ACHN (cell line): ENCODE measurements at regions not wholly inside any gene's neighbourhood (a gene's known extent, or its start where the extent isn't known, plus 50 kb on each side); places are given as distances from the start of the nearest gene placed in this dataset.

ENCODE experiments used
- DNase-seq: peaks from one replicate; pipeline ENCODE4 v3.0.0-alpha.2; 2015
- in situ Hi-C: cut with HindIII; loops from 2 replicates; pipeline ENCODE4 v1.10.0; 2017; ENCODE audit warnings: low sequenced_read_pairs, low pct_ligation_motif_present, low pct_unique_long_range_greater_than_20kb

GRCh38 chr6:21402368-21402767, 191.2 kb upstream of the SOX4 start:
- no peak for DNase-seq
- in situ Hi-C loops, result no loop called here

DNA sequence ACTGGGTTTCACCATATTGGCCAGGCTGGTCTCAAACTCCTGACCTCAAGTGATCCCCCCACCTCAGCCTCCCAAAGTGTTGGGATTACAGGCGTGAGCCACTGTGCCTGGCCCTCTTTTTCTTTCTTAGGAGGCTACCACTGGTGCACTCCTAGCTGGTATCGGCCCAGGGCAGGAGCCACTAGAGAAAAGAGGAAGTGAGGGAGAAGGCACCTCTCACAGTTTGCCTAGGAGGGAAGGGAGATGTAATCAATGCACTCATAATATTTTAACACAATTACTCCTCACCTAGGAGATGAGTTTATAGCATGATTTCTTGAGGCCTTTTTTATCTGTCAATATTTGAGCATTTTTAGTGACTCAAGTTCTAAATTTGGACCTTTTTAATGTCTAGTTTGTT, 189.0 kb upstream of the SOX4 start:
- DNase-seq, result no peak
- in situ Hi-C loops, result no loop called here

- no peak for DNase-seq
- in situ Hi-C loops, result no loop called here
These were observed 187.2 kb upstream of the SOX4 start for GRCh38 chr6:21406316-21406715.

GRCh38 chr6:21409231-21409630, 184.3 kb upstream of the SOX4 start:
- in situ Hi-C loops, result no loop called here
- DNase-seq, result no peak

DNA sequence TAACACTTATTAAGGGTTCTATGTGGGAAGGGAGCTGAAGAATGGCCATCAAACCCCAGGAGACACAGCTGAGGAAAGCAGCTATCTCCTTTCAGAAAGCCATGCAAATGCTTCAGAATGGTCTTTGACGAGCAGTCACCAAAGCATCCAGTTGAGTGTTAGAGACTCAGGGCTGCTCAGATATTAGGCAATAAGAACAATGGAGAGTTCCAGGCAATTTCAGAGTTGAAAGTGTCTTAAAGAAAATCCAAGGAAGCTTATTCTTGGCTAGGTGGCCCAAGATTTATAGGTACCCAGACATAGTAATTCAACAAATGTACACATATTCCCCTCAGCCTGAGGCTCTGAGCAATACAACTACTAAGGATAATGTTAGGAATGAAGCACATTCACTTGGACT, 180.1 kb upstream of the SOX4 start:
- DNase-seq, result no peak

GRCh38 chr6:21414065-21414464, 179.5 kb upstream of the SOX4 start:
- in situ Hi-C loops, result no loop called here
- DNase-seq, result no peak

More for the DNA sequence above, 180.1 kb upstream of the SOX4 start:
- in situ Hi-C loops, result no loop called here

GRCh38 chr6:21420146-21420878, 173.2 kb upstream of the SOX4 start:
- DNase-seq, result no peak
- in situ Hi-C loops, result no loop called here

- DNase-seq, result no peak
- in situ Hi-C loops, result no loop called here
These were observed 172.6 kb upstream of the SOX4 start for GRCh38 chr6:21420926-21421325.

GRCh38 chr6:21423106-21423854, 170.3 kb upstream of the SOX4 start:
- no peak for DNase-seq
- in situ Hi-C loops, result no loop called here

DNA sequence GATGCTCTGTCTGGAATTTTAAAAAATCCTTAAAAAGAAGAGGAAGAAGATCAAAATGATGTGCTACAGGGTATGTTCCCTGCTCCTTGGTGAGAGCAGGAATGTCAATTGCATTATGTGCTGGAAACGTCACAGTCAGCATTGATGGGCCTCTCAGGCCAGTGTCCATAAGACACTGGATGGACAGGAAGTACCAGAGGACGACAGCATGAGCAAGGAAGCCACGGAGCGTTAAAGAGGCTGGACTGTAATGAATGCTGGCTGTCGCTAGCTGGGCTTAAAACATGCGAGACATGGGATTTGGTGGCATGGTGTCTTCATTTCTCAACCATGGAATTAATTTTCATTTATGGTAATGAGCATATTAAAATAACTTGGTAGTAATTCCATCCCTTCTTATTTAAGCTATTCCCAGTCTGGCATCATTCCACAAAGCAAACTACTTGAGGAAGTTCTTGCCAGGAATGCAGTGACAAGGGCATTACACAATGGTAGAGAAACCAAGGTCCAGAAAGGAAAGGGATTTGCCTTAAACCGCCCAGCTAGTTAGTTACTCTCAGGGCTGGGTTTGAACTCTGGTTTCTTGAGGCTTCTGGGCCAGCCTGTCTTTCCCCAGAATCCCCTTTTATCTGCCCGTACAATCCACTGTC, 166.6 kb upstream of the SOX4 start:
- in situ Hi-C loops, result no loop called here

DNA sequence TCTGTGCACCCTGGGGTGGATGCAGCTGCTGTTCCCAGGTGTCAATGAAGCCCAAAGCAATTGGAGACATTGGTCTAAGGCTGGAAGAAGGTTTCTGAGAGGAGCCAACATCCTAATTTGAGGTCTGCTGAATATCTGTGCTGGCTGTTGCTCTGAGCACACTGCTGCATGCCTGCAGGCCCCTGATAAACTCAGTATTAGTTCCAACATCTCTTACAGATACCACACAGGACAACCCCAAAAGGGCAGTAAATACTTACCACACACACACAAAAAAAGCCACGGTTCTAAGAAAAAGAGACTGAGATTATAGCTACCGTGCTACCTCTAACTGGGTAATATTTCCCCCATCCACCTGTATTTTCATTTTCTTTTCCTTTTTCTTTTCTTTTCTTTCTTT, 164.3 kb upstream of the SOX4 start:
- in situ Hi-C loops, result no loop called here

More for the DNA sequence above, 166.6 kb upstream of the SOX4 start:
- DNase-seq, result no peak

DNA sequence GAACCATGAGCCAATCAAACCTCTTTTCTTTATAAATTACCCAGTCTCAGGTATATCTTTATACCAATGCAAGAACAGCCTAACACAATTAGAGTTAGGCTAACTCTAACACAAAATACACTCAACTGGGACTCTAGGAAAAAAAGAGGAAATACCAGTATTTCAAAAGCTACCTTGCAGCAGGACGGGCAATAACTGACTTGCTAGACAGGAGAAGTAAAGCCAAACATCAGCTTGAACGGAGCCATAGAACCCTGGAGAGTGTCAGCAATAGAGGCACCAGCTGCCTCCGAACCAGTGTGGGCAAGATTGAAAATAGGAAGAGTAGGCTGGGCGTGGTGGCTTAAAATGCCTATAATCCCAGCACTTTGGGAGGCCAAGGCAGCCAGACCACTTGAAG, 162.0 kb upstream of the SOX4 start:
- no peak for DNase-seq
- in situ Hi-C loops, result no loop called here

More for the DNA sequence above, 164.3 kb upstream of the SOX4 start:
- DNase-seq, result no peak

DNA sequence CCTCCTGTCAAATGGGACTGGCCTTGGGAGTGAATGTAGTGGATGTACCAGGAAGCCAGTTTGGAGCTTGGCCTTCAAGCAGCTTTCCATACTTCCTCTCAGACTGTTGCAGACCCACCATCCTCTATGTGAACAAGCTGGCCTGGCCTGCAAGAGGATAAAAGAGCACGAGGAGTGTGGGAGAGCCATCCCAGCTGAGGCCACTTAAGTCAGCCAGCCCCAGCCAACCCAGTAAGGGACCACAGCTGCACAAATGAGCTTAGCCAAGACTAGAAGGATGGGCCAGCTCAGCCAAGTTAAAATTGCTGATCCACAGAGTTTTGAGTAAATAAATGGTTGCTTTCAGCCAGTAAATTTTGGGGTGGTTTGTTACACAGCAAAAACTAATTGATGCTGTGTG, 156.9 kb upstream of the SOX4 start:
- in situ Hi-C loops, result no loop called here
- no peak for DNase-seq

DNA sequence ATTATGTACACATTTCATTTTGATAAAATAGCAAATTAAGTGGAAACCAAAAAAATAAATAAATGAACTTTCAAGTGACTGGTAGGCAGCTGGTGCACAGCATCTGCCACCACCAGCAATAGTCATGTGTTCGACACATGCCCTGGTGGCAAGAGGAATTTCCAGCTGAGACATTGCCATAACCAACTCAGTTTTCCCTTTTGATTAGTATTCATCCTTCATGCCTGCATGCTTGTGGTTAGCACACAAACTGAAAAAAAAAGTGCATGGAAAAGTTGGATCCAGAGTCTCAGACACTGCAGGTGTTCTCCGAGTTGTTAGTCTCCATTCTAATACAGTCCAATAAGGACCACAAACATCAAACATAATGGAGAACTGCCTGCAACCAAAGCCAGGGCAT, 156.0 kb upstream of the SOX4 start:
- in situ Hi-C loops, result no loop called here

DNA sequence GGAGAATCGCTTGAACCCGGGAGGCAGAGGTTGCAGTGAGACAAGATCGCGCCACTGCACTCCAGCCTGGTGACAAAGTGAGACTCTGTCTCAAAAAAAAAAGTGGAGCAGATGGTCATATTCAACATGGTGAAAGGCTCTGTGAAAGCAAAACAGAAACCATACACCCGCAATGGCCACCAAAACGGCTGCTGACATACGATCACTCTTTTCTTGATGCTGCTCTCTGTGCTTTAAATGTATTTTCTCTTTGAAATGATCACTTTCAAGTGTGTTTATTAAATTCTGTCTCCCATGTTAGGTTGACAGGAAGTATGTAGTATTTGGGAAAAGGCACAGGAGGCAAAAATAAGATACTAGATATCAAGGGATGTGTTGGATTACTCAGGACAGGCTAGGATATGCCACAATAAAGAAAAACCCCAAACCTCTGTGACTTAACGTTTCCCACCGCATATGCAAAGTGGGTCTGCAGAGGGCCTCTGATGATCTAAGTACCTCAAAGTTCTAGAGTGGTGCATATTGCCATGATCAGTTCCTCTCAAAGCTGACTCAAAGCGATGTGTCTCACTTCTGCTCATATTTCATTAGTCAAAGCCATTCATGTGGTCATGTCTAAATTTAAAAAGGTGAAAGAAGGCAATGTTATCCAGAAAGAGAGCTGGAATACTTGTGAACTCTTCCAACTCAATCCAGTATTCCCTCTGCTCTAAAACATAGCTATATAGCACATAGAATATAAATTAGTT, 155.1 kb upstream of the SOX4 start:
- in situ Hi-C loops, result no loop called here
- no peak for DNase-seq

More for the DNA sequence above, 156.0 kb upstream of the SOX4 start:
- DNase-seq, result no peak

- DNase-seq, result no peak
- in situ Hi-C loops, result no loop called here
These were observed 154.6 kb upstream of the SOX4 start for GRCh38 chr6:21438986-21439352.

DNA sequence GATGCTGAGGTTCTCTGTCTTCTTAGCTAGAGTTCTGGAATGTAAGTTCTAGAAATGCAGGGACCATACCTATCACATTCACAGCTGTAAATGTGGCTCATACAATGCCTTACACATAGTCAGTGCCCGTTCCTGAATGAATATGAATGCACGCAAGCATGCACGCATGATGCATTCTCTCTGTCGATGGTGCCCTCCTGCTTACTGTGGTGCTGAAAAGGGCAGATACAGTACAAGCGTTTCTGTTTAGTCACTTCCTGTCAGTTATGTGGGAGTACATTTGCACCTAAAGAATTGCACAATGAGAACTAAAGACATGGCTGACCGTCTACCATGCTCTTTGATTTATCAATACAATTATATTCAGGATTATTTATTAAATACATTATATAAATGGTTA, 152.2 kb upstream of the SOX4 start:
- in situ Hi-C loops, result no loop called here
- no peak for DNase-seq

- in situ Hi-C loops, result no loop called here
- no peak for DNase-seq
These were observed 150.7 kb upstream of the SOX4 start for GRCh38 chr6:21442874-21443273.

GRCh38 chr6:21444711-21445260, 148.8 kb upstream of the SOX4 start:
- in situ Hi-C loops, result no loop called here
- DNase-seq, result no peak
